Esophagus muscularis mucosa (tissue), 4 donors: ENCODE measurements at regions not wholly inside any gene's neighbourhood (a gene's known extent, or its start where the extent isn't known, plus 50 kb on each side); places are given as distances from the start of the nearest gene placed in this dataset.

Experiments used
- DNase-seq: peaks from one replicate; pipeline ENCODE4 v3.0.0-alpha.2; 2017; ENCODE audit errors: extremely low spot score
- H3K27ac ChIP-seq, 4 donors: fragments of 200-600 bp; sonication (generic); replicated peaks in 1 of 4; 1 replicate in 3 of 4; 2 replicates in 1 of 4; pipeline ENCODE4 v1.5.1; 2016 to 2019; ENCODE audit warnings: mild to moderate bottlenecking in 1 of 4
- H3K27me3 ChIP-seq, 4 donors: fragments of 200-600 bp; sonication (generic); one replicate each; pipeline versions ENCODE4 v1.5.1 to v1.6.0; 2016 to 2019
- H3K36me3 ChIP-seq, 4 donors: fragments of 200-600 bp; sonication (generic); one replicate each; pipeline ENCODE4 v1.5.1; 2016 to 2019
- H3K4me1 ChIP-seq, 4 donors: fragments of 200-600 bp; sonication (generic); one replicate each; pipeline ENCODE4 v1.5.1; 2016 to 2019
- H3K4me3 ChIP-seq, 4 donors: fragments of 200-600 bp; sonication (generic); 1 replicate in 2 of 4; 2 replicates in 2 of 4; pipeline ENCODE4 v1.5.1; 2016 to 2019; ENCODE audit warnings: mild to moderate bottlenecking in 4 of 4, moderate library complexity in 1 of 4
- H3K9me3 ChIP-seq, 4 donors: fragments of 200-600 bp; sonication (generic); 1 replicate in 3 of 4; 2 replicates in 1 of 4; pipeline ENCODE4 v1.5.1; 2016 to 2019
- EP300 ChIP-seq: sonication (generic); formaldehyde crosslinking; IDR thresholded peaks from one replicate; pipeline ENCODE4 v1.6.1; 2017; ENCODE audit warnings: antibody characterized with exemption
- POLR2A ChIP-seq: fragments of 450-650 bp; IDR thresholded peaks from one replicate; pipeline ENCODE4 v1.6.1; 2017; ENCODE audit warnings: antibody characterized with exemption, moderate library complexity, mild to moderate bottlenecking, low read depth
- POLR2AphosphoS5 ChIP-seq, 2 donors: sonication (generic); formaldehyde crosslinking; IDR thresholded peaks; one replicate each; pipeline ENCODE4 v1.6.1; 2017; ENCODE audit warnings: antibody characterized with exemption in 2 of 2
- WGBS: methylation state at CpG from one replicate; pipeline ENCODE4 v1.1.5; 2018; 5-methylcytosine and 5-hydroxymethylcytosine counted together
- intact Hi-C: fragments of 100-400 bp; cut with DNase I; formaldehyde crosslinking; loops from one replicate; pipeline ENCODE4 v1.15.1; 2023
- TF ChIP-seq, protein P1 (sequence below), 3 experiments: fragments of 200-600 bp in 2 of 3; fragments of 450-650 bp in 1 of 3; sonication (generic) in 2 of 3; IDR thresholded peaks; one replicate each; pipeline ENCODE4 v1.5.1; 2017 to 2019; ENCODE audit warnings: antibody characterized with exemption in 3 of 3, mild to moderate bottlenecking in 2 of 3, moderate library complexity in 1 of 3

GRCh38 chr11:107179829-107180228, 161.6 kb upstream of the GUCY1A2 start:
- H3K36me3 ChIP-seq, result no peaks in the 10 kb centered on the region
- no peaks in the 10 kb centered on the region for H3K4me1 ChIP-seq
- no peak for TF ChIP-seq POLR2A
- TF ChIP-seq POLR2AphosphoS5 (IDR thresholded peaks at IDR 0.05), result no peak
- TF ChIP-seq, protein P1, sequence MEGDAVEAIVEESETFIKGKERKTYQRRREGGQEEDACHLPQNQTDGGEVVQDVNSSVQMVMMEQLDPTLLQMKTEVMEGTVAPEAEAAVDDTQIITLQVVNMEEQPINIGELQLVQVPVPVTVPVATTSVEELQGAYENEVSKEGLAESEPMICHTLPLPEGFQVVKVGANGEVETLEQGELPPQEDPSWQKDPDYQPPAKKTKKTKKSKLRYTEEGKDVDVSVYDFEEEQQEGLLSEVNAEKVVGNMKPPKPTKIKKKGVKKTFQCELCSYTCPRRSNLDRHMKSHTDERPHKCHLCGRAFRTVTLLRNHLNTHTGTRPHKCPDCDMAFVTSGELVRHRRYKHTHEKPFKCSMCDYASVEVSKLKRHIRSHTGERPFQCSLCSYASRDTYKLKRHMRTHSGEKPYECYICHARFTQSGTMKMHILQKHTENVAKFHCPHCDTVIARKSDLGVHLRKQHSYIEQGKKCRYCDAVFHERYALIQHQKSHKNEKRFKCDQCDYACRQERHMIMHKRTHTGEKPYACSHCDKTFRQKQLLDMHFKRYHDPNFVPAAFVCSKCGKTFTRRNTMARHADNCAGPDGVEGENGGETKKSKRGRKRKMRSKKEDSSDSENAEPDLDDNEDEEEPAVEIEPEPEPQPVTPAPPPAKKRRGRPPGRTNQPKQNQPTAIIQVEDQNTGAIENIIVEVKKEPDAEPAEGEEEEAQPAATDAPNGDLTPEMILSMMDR (IDR thresholded peaks at IDR 0.05), result no peak
- WGBS, result 60% methylated on average over 1 of the region's 1 CpG
- DNase-seq, result no peak
- intact Hi-C loops, result no loop called here
- H3K27me3 ChIP-seq, result no peaks in the 10 kb centered on the region
- no peaks in the 10 kb centered on the region for H3K9me3 ChIP-seq
- H3K4me3 ChIP-seq, result no peak overlapping the region
- no peak overlapping the region for H3K27ac ChIP-seq

DNA sequence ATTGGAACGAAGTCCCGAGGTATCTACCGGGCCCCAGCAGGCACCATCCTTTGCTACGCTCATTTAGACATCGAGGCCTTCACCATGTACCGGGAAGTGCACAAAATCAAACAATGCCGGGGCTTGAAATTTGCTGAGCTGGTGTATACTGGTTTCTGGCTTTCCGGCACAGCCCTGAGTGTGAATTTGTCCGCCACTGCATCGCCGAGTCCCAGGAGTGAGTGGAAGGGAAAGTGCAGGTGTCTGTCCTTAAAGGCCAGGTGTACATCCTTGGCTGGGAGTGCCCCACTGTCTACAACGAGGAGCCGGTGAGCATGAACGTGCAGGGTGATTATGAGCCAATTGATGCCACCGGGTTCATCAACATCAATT, 158.8 kb upstream of the GUCY1A2 start:
- intact Hi-C loops, result no loop called here
- no peaks in the 10 kb centered on the region for H3K27me3 ChIP-seq
- TF ChIP-seq, protein P1 (IDR thresholded peaks at IDR 0.05), result no peak
- no peak for TF ChIP-seq POLR2A
- TF ChIP-seq EP300, result no peak
- no peaks in the 10 kb centered on the region for H3K4me1 ChIP-seq
- no peak overlapping the region for H3K27ac ChIP-seq
- no peaks in the 10 kb centered on the region for H3K9me3 ChIP-seq
- H3K36me3 ChIP-seq, result no peaks in the 10 kb centered on the region
- DNase-seq, result no peak
- 86% methylated on average over 10 of the region's 15 CpGs for WGBS
- no peak overlapping the region for H3K4me3 ChIP-seq

DNA sequence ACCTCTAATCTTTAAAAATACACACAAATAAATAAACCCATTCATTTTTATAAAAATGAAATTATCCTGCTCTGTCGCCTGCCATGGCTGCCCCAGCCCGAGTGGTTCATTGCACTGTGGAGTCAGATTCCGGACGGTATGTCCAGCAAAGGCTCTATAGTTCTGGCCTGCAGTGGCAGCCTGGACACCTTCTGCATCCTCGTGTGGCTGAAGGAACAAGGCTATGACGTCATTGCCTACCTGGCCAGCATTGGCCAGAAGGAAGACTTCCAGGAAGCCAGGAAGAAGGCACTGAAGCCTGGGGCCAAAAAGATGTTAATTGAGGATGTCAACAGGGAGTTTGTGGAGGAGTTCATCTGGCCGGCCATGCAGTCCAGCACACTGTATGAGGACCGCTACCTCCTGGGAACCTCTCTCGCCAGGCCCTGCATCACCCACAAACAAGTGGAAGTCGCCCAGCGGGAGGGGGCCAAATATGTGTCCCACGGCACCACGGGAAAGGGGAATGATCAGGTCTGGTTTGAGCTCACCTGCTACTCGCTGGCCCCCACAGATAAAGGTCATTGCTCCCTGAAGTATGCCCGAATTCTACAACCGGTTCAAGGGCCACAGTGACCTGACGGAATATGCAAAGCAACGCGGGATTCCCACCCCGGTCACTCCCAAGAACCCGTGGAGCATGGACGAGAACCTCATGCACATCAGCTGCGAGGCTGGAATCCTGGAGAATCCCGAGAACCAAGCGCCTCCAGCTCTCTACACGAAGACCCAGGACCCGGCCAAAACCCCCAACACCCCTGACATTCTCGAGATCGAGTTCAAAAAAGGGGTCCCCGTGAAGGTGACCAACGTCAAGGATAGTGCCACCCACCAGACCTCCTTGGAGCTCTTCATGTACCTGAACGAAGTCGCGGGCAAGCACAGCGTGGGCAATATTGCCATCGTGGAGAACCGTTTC, 158.2 kb upstream of the GUCY1A2 start:
- TF ChIP-seq POLR2A (no peak), EP300 (no peak), POLR2AphosphoS5 (IDR thresholded peaks at IDR 0.05) (no peak)
- TF ChIP-seq, protein P1 (IDR thresholded peaks at IDR 0.05), result no peak
- Histone ChIP-seq H3K36me3 (no peaks in the 10 kb centered on the region), H3K27ac (no peak overlapping the region), H3K27me3 (no peaks in the 10 kb centered on the region), H3K4me3 (no peak overlapping the region), H3K4me1 (no peaks in the 10 kb centered on the region), H3K9me3 (no peaks in the 10 kb centered on the region)
- intact Hi-C loops, result no loop called here
- 95% methylated on average over 33 of the region's 37 CpGs for WGBS
- no peak for DNase-seq

- H3K36me3 ChIP-seq, result no peaks in the 10 kb centered on the region
- H3K27me3 ChIP-seq, result no peaks in the 10 kb centered on the region
- no peak overlapping the region for H3K27ac ChIP-seq
- no peak for TF ChIP-seq EP300
- no peak for TF ChIP-seq POLR2A
- TF ChIP-seq POLR2AphosphoS5 (IDR thresholded peaks at IDR 0.05), result no peak
- TF ChIP-seq, protein P1 (IDR thresholded peaks at IDR 0.05), result no peak
- WGBS, result 84% methylated on average over 5 of the region's 5 CpGs
- no peaks in the 10 kb centered on the region for H3K4me1 ChIP-seq
- H3K9me3 ChIP-seq, result peaks cover 0 to 9% (median 0%) of the 10 kb centered on the region in 4 donors
- no peak for DNase-seq
- intact Hi-C loops, result no loop called here
- no peak overlapping the region for H3K4me3 ChIP-seq
These were observed 156.6 kb upstream of the GUCY1A2 start for GRCh38 chr11:107174856-107175255.
